HG02610 (cell line): ENCODE measurements at regions not wholly inside any gene's neighbourhood (a gene's known extent, or its start where the extent isn't known, plus 50 kb on each side); places are given as distances from the start of the nearest gene placed in this dataset.
"Not testable (repeated sequence)": the region's sequence is repeated elsewhere in the genome, so short reads cannot be mapped to it uniquely, and the experiment has no call there.

Experiments
- ATAC-seq: cut with Tn5 transposase; IDR thresholded peaks from one replicate; pipeline ENCODE4 v1.9.1; 2021; ENCODE audit warnings: mild to moderate bottlenecking, moderate library complexity; ENCODE audit not compliant: unreplicated experiment

GRCh38 chr2:161480123-161480522 lies 64.0 kb downstream of the TBR1 start:
- no peak for ATAC-seq

- ATAC-seq: no peak
Observed at GRCh38 chr2:161481619-161482018, 65.5 kb downstream of the TBR1 start.

GRCh38 chr2:161484061-161484460 lies 68.0 kb downstream of the TBR1 start:
- no peak for ATAC-seq

GRCh38 chr2:161486111-161486510 lies 70.0 kb downstream of the TBR1 start:
- no peak for ATAC-seq

GRCh38 chr2:161488131-161488699 lies 72.1 kb downstream of the TBR1 start:
- ATAC-seq: no peak

- no peak for ATAC-seq
Observed at GRCh38 chr2:161488879-161489278, 72.8 kb downstream of the TBR1 start.

GRCh38 chr2:161500892-161501610 lies 85.0 kb downstream of the TBR1 start:
- ATAC-seq: peak; percentile 53

GRCh38 chr2:161502279-161502678 lies 86.2 kb downstream of the TBR1 start:
- not testable (repeated sequence) for ATAC-seq

GRCh38 chr2:161504628-161505289 lies 88.7 kb downstream of the TBR1 start:
- ATAC-seq: not testable (repeated sequence)

- ATAC-seq: not testable (repeated sequence)
Observed at GRCh38 chr2:161505466-161505865, 89.4 kb downstream of the TBR1 start.

- ATAC-seq: not testable (repeated sequence)
Observed at GRCh38 chr2:161513295-161514032, 97.4 kb downstream of the TBR1 start.

- ATAC-seq: no peak
Observed at GRCh38 chr2:161522796-161523195, 101.4 kb upstream of the SLC4A10 start.

GRCh38 chr2:161533218-161533617 lies 91.0 kb upstream of the SLC4A10 start:
- ATAC-seq: no peak

- no peak for ATAC-seq
Observed at GRCh38 chr2:161546635-161547034, 77.6 kb upstream of the SLC4A10 start.

GRCh38 chr2:161547130-161547529 lies 77.1 kb upstream of the SLC4A10 start:
- no peak for ATAC-seq

GRCh38 chr2:161552015-161552414 lies 72.2 kb upstream of the SLC4A10 start:
- ATAC-seq: no peak

- ATAC-seq: no peak
Observed at GRCh38 chr2:161555826-161556225, 68.4 kb upstream of the SLC4A10 start.

- ATAC-seq: no peak
Observed at GRCh38 chr2:161556440-161556839, 67.8 kb upstream of the SLC4A10 start.

- ATAC-seq: no peak
Observed at GRCh38 chr2:161557538-161557937, 66.7 kb upstream of the SLC4A10 start.

GRCh38 chr2:161564906-161565305 lies 59.3 kb upstream of the SLC4A10 start:
- no peak for ATAC-seq

- no peak for ATAC-seq
Observed at GRCh38 chr2:161569401-161569800, 54.8 kb upstream of the SLC4A10 start.
